ENCODE measurements at regions not wholly inside any gene's neighbourhood (a gene's known extent, or its start where the extent isn't known, plus 50 kb on each side); places are given as distances from the start of the nearest gene placed in this dataset.
A peak's percentile ranks its signal among the peaks of the same experiment; 100 is the strongest.
"Not testable (repeated sequence)": the region's sequence is repeated elsewhere in the genome, so short reads cannot be mapped to it uniquely, and the experiment has no call there.

GRCh38 chr12:107826276-107826675 lies 51.8 kb downstream of the ASCL4 start:
- DNase-seq (ENCODE audit: low spot score): no peak

GRCh38 chr12:107829271-107829670 lies 54.8 kb downstream of the ASCL4 start:
- DNase-seq (ENCODE audit: low spot score): no peak

- no peak for DNase-seq (ENCODE audit: low spot score)
Measured at GRCh38 chr12:107832441-107832840, 57.9 kb downstream of the ASCL4 start.

GRCh38 chr12:107840186-107840585 lies 65.7 kb downstream of the ASCL4 start:
- no peak for DNase-seq (ENCODE audit: low spot score)

GRCh38 chr12:107843351-107844311 lies 69.1 kb downstream of the ASCL4 start:
- DNase-seq (ENCODE audit: low spot score): no peak

GRCh38 chr12:107844312-107844921 lies 69.9 kb downstream of the ASCL4 start:
- DNase-seq (ENCODE audit: low spot score): no peak

- DNase-seq (ENCODE audit: low spot score): no peak
Measured at GRCh38 chr12:107845226-107845979, 70.9 kb downstream of the ASCL4 start.

GRCh38 chr12:107845980-107846659 lies 71.6 kb downstream of the ASCL4 start:
- DNase-seq (ENCODE audit: low spot score): no peak

GRCh38 chr12:107847430-107847829 lies 72.9 kb downstream of the ASCL4 start:
- DNase-seq (ENCODE audit: low spot score): no peak

GRCh38 chr12:107847830-107848229 lies 73.3 kb downstream of the ASCL4 start:
- no peak for DNase-seq (ENCODE audit: low spot score)

GRCh38 chr12:107853479-107853878 lies 79.0 kb downstream of the ASCL4 start:
- DNase-seq (ENCODE audit: low spot score): no peak

GRCh38 chr12:107855471-107855870 lies 81.0 kb downstream of the ASCL4 start:
- no peak for DNase-seq (ENCODE audit: low spot score)

GRCh38 chr12:107856096-107856495 lies 81.6 kb downstream of the ASCL4 start:
- DNase-seq (ENCODE audit: low spot score): no peak

GRCh38 chr12:107857191-107857590 lies 82.7 kb downstream of the ASCL4 start:
- DNase-seq (ENCODE audit: low spot score): no peak

GRCh38 chr12:107859367-107859766 lies 84.9 kb downstream of the ASCL4 start:
- no peak for DNase-seq (ENCODE audit: low spot score)

GRCh38 chr12:107864235-107864634 lies 89.7 kb downstream of the ASCL4 start:
- DNase-seq (ENCODE audit: low spot score): no peak

GRCh38 chr12:107864727-107865126 lies 90.2 kb downstream of the ASCL4 start:
- not testable (repeated sequence) for DNase-seq (ENCODE audit: low spot score)

- DNase-seq (ENCODE audit: low spot score): no peak
Measured at GRCh38 chr12:107873223-107873622, 98.7 kb downstream of the ASCL4 start.

- no peak for DNase-seq (ENCODE audit: low spot score)
Measured at GRCh38 chr12:107875786-107876185, 101.3 kb downstream of the ASCL4 start.

GRCh38 chr12:107884769-107885694 lies 110.5 kb downstream of the ASCL4 start:
- peak; percentile 68 for DNase-seq (ENCODE audit: low spot score)

- no peak for DNase-seq (ENCODE audit: low spot score)
Measured at GRCh38 chr12:107888789-107889188, 114.3 kb downstream of the ASCL4 start.
